Activated B cell treated with CpG ODN at 0.5 μM for 24 hours (primary cell): ENCODE measurements at regions not wholly inside any gene's neighbourhood (a gene's known extent, or its start where the extent isn't known, plus 50 kb on each side); places are given as distances from the start of the nearest gene placed in this dataset.

Experiments
- ATAC-seq: fragments of 200-7000 bp; cut with Tn5 transposase; one replicate; pipeline ENCODE4 v1.10.0; 2021; ENCODE audit warnings: low read depth, mild to moderate bottlenecking, moderate library complexity
- CTCF ChIA-PET: fragments of 350-600 bp; sonication (Branson Sonifier 250); formaldehyde crosslinking; loops from one replicate; lab custom pipeline; 2021; ENCODE audit warnings: antibody characterized with exemption; lab: Charles Lee
- POLR2A ChIA-PET: fragments of 350-600 bp; sonication (Branson Sonifier 250); formaldehyde crosslinking; loops from one replicate; lab custom pipeline; 2021; ENCODE audit warnings: antibody characterized with exemption; lab: Charles Lee
- DNase-seq: peaks from one replicate; pipeline ENCODE4 v3.0.0; 2022
- H3K27ac Mint-ChIP-seq: one replicate; pipeline ENCODE4 v1.8.0; 2020; ENCODE audit warnings: mixed read lengths
- H3K27me3 Mint-ChIP-seq: one replicate; pipeline ENCODE4 v1.8.0; 2021; ENCODE audit warnings: mixed read lengths
- H3K36me3 Mint-ChIP-seq: one replicate; pipeline ENCODE4 v1.8.0; 2021; ENCODE audit warnings: low read depth, mixed read lengths
- H3K4me1 Mint-ChIP-seq: one replicate; pipeline ENCODE4 v1.8.0; 2021; ENCODE audit warnings: mixed read lengths
- H3K4me3 Mint-ChIP-seq: one replicate; pipeline ENCODE4 v1.8.0; 2020; ENCODE audit warnings: mild to moderate bottlenecking, mixed read lengths
- H3K9me3 Mint-ChIP-seq: one replicate; pipeline ENCODE4 v1.8.0; 2020; ENCODE audit warnings: mixed read lengths
- intact Hi-C: fragments of 100-400 bp; cut with micrococcal nuclease; formaldehyde crosslinking; loops from one replicate; pipeline ENCODE4 v1.15.1; 2024
- TF ChIP-seq, protein P1 (sequence below): fragments of 200-600 bp; IDR thresholded peaks from one replicate; pipeline ENCODE4 v1.8.0; 2022; ENCODE audit warnings: antibody characterized with exemption, mild to moderate bottlenecking

DNA sequence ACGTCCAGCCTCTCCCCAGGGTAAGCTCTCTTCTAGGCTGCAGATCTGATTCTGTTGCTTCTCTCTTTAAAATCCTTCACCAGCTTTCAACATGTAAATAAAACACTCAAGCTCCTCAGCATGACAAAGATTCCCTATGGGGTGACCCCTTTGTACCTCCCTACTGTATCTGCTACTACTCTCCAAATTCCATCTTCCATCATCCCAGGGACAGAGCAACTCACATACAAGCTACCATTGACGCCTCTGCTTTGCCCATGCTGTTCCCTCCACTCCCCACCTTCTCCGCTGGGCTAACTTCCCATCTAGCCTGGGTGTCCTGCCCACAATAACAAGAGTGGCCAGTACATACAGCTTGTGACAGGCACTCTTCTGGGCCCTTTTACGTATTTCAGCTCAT lies 207.5 kb upstream of the ZBED5 start:
- no peak overlapping the region for H3K27ac Mint-ChIP-seq
- no peak for DNase-seq
- no peak overlapping the region for H3K4me3 Mint-ChIP-seq
- ATAC-seq, result no peak
- H3K9me3 Mint-ChIP-seq, result no peaks in the 10 kb centered on the region
- POLR2A ChIA-PET, result no interaction called here
- CTCF ChIA-PET, result no interaction called here
- intact Hi-C loops, result no loop called here
- H3K36me3 Mint-ChIP-seq, result no peaks in the 10 kb centered on the region
- TF ChIP-seq, protein P1, sequence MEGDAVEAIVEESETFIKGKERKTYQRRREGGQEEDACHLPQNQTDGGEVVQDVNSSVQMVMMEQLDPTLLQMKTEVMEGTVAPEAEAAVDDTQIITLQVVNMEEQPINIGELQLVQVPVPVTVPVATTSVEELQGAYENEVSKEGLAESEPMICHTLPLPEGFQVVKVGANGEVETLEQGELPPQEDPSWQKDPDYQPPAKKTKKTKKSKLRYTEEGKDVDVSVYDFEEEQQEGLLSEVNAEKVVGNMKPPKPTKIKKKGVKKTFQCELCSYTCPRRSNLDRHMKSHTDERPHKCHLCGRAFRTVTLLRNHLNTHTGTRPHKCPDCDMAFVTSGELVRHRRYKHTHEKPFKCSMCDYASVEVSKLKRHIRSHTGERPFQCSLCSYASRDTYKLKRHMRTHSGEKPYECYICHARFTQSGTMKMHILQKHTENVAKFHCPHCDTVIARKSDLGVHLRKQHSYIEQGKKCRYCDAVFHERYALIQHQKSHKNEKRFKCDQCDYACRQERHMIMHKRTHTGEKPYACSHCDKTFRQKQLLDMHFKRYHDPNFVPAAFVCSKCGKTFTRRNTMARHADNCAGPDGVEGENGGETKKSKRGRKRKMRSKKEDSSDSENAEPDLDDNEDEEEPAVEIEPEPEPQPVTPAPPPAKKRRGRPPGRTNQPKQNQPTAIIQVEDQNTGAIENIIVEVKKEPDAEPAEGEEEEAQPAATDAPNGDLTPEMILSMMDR, result no peak
- H3K27me3 Mint-ChIP-seq, result peaks cover 12% of the 10 kb centered on the region
- no peaks in the 10 kb centered on the region for H3K4me1 Mint-ChIP-seq

DNA sequence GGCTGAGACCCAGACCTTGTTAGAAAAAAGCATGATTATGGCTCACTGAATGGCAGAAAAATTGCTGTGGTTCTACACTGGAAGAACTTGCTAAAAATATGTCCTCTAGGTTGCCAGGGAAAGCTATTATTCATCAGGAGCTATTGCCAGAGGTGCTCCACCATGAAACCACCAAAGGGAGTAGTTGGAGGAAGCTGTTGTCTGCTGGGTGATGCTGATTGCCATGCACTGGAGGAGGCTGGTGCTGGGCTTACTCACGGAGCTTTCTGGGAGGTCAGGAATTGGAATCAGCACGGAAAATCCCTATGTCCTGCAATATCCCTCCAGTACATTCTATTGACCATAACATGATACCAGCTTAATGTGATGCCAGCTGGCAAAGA lies 199.6 kb upstream of the ZBED5 start:
- no peak overlapping the region for H3K4me3 Mint-ChIP-seq
- ChIA-PET POLR2A (no interaction called here), CTCF (no interaction called here)
- intact Hi-C loops, result no loop called here
- no peak overlapping the region for H3K27ac Mint-ChIP-seq
- H3K9me3 Mint-ChIP-seq, result peaks cover 23% of the 10 kb centered on the region
- H3K27me3 Mint-ChIP-seq, result peaks cover 28% of the 10 kb centered on the region
- TF ChIP-seq, protein P1, result no peak
- peaks cover 5% of the 10 kb centered on the region for H3K36me3 Mint-ChIP-seq
- H3K4me1 Mint-ChIP-seq, result no peaks in the 10 kb centered on the region
- ATAC-seq (no peak), DNase-seq (no peak)

DNA sequence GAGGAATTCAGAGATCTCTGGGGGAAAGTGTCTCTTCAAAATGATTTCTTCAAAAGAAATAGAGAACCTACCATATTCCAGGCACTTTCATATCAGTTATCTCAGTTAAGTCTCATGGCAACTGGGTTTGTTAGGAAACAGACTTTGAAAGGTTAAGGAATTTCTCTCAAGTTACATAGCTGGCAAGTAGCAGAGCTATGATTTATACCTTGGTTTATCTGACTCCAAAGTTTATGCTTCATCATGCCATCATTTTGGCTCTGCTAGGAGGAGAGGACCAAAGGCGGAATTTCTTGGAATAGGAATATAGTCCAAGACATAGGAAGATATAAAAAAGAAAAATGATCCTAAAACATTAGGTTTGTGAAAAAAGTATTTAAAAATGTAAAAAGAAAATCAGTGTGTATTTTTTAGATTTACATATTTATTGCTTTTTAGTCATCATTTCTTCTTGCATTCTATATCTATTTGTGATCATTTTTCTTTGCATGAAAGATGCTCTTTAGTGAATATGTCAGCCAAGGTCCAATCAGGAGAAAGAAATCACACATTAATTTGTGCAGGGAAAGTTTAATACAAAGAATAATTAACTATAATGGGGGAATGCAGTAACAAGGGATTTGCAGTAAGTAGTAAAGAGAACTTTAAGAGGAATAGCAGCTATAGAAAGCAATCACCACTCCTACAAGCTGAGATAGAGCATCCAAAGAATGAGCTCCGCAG lies 199.1 kb upstream of the ZBED5 start:
- H3K4me3 Mint-ChIP-seq, result no peak overlapping the region
- CTCF ChIA-PET, result interaction anchor here (1.0 kb wide), 1 partner anchor 265 kb away, joined by 3 read pairs; no protein-coding TSS in a partner anchor
- POLR2A ChIA-PET, result interaction anchor here (0.6 kb wide), 1 partner anchor 212 kb away, joined by 9 read pairs; no protein-coding TSS in a partner anchor
- ATAC-seq (no peak), DNase-seq (no peak)
- peaks cover 23% of the 10 kb centered on the region for H3K9me3 Mint-ChIP-seq
- H3K36me3 Mint-ChIP-seq, result peaks cover 5% of the 10 kb centered on the region
- intact Hi-C loops, result no loop called here
- H3K27me3 Mint-ChIP-seq, result peaks cover 27% of the 10 kb centered on the region
- H3K4me1 Mint-ChIP-seq, result no peaks in the 10 kb centered on the region
- H3K27ac Mint-ChIP-seq, result no peak overlapping the region
- TF ChIP-seq, protein P1, result no peak

DNA sequence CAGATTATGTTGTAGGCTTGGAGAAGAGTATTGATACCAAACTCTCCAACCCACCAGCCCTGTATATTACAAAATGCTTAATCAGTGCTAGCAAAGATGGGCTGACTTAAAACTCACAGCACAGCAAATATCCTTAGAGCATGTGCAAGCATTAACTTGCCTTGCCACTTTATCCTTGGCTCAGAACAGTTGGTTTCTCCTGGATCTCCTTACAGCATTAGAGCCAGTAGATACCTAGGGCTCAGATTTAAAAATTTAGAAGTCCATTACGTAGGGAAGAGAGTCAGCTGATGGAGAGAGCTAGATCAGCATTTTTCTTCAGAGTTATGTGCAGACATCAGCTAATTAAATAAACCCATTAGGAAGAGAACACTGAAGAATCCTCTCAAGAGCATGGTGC lies 198.5 kb upstream of the ZBED5 start:
- intact Hi-C loops, result no loop called here
- TF ChIP-seq, protein P1, result no peak
- H3K36me3 Mint-ChIP-seq, result peaks cover 5% of the 10 kb centered on the region
- no peaks in the 10 kb centered on the region for H3K4me1 Mint-ChIP-seq
- no peak overlapping the region for H3K4me3 Mint-ChIP-seq
- peaks cover 25% of the 10 kb centered on the region for H3K27me3 Mint-ChIP-seq
- no peak overlapping the region for H3K27ac Mint-ChIP-seq
- no peak for ATAC-seq
- POLR2A ChIA-PET, result interaction anchor here (0.6 kb wide), 1 partner anchor 213 kb away, joined by 9 read pairs; no protein-coding TSS in a partner anchor
- no peak for DNase-seq
- H3K9me3 Mint-ChIP-seq, result peaks cover 23% of the 10 kb centered on the region
- CTCF ChIA-PET, result interaction anchor here (1.0 kb wide), 1 partner anchor 264 kb away, joined by 3 read pairs; no protein-coding TSS in a partner anchor

DNA sequence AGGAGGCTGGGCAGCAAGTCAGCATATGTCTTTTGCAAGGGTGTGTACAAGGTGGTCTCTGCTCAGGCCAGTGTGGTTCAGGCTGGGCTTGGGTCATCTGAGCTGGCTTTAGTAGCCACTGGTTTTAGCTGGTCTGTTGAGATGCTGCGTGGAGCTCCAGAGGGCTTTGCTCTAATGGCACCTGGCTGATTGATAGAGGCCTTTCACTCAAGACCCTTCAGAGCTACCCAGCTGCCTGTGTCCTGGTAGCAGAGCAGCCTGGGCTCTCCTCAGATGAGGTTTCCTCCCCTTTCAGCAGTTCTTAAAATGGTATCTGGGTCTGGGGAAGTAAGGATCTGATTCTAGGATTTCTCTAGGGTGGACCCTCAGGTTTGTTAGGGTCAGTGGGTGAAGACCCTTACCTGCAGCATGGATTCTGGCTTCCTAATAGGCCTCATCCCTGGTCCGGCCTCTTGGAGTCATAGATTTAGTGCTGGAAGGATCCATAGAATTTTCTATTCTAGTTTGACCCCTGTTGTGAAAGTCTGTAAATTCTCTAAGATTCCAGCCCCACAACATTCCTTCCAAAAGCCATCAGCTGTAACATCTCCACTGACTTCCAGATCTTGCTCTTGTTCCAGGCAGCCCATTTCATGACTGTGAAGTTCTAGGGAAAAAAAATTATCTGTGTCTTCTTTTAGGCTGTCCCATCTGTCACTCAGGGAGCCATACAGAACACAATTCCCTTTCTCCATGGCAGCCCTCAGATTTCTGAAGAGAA lies 190.2 kb upstream of the ZBED5 start:
- intact Hi-C loops, result no loop called here
- ATAC-seq (no peak), DNase-seq (no peak)
- ChIA-PET CTCF (no interaction called here), POLR2A (no interaction called here)
- Mint-ChIP-seq H3K27ac (no peak overlapping the region), H3K36me3 (no peaks in the 10 kb centered on the region), H3K4me1 (no peaks in the 10 kb centered on the region), H3K9me3 (no peaks in the 10 kb centered on the region), H3K27me3 (peaks cover 5% of the 10 kb centered on the region), H3K4me3 (no peak overlapping the region)
- TF ChIP-seq, protein P1, result no peak
